K562 (cell line): ENCODE measurements at regions not wholly inside any gene's neighbourhood (a gene's known extent, or its start where the extent isn't known, plus 50 kb on each side); places are given as distances from the start of the nearest gene placed in this dataset.

Experiments
- CBFA2T3 ChIP-seq: fragments of 450-650 bp; IDR thresholded peaks from 2 replicates; pipeline ENCODE4 v1.6.1; 2017
- ERF ChIP-seq: fragments of 450-650 bp; formaldehyde crosslinking; IDR thresholded peaks from 2 replicates; pipeline ENCODE4 v1.4.0; 2020; ENCODE audit warnings: mild to moderate bottlenecking, mixed read lengths
- ETV6 ChIP-seq, 3 experiments: fragments of 150-350 bp in 1 of 3; sonication (generic) in 1 of 3; formaldehyde crosslinking in 1 of 3; IDR thresholded peaks; 2 replicates each; pipeline versions ENCODE4 v1.6.1 to v1.8.0; 2014 to 2022; ENCODE audit warnings: borderline replicate concordance in 2 of 3, low read depth in 2 of 3, antibody characterized with exemption in 1 of 3, low read length in 1 of 3, mild to moderate bottlenecking in 1 of 3, missing genetic modification reagents in 1 of 3
- KDM2B ChIP-seq: fragments of 250-450 bp; sonication (Bioruptor Pico); IDR thresholded peaks from 2 replicates; pipeline ENCODE4 v1.8.0; 2021; ENCODE audit warnings: mild to moderate bottlenecking, moderate library complexity
- NFATC3 ChIP-seq: fragments of 450-650 bp; IDR thresholded peaks from 2 replicates; pipeline ENCODE4 v1.6.1; 2017; ENCODE audit warnings: mild to moderate bottlenecking
- POLR2H ChIP-seq: IDR thresholded peaks from 2 replicates; pipeline ENCODE4 v1.6.1; 2016; ENCODE audit warnings: missing genetic modification characterization, low read depth, mild to moderate bottlenecking, control low read depth, missing compliant biosample characterization, moderate library complexity
- SRSF9 ChIP-seq: fragments of 200-400 bp; formaldehyde crosslinking; IDR thresholded peaks from 2 replicates; pipeline ENCODE4 v1.6.1; 2017; ENCODE audit warnings: low read depth, low read length, borderline replicate concordance
- TAL1 ChIP-seq: fragments of 450-650 bp; IDR thresholded peaks from 2 replicates; pipeline ENCODE4 v1.6.1; 2016; ENCODE audit warnings: mild to moderate bottlenecking
- TCF7 ChIP-seq: sonication (generic); IDR thresholded peaks from 2 replicates; pipeline ENCODE4 v1.6.1; 2016; ENCODE audit warnings: antibody characterized with exemption, borderline replicate concordance
- ZNF253 ChIP-seq: fragments of 250-450 bp; sonication (Bioruptor Pico); conservative IDR thresholded peaks from 2 replicates; pipeline ENCODE4 v1.6.1; 2021; ENCODE audit warnings: mild to moderate bottlenecking
- ZSCAN32 ChIP-seq: fragments of 450-650 bp; formaldehyde crosslinking; IDR thresholded peaks from 2 replicates; pipeline ENCODE4 v1.4.0; 2020; ENCODE audit warnings: mild to moderate bottlenecking, moderate library complexity
- TF ChIP-seq, protein P1 (sequence below), 2 experiments: fragments of 150-350 bp in 1 of 2; IDR thresholded peaks; 2 replicates each; pipeline ENCODE4 v1.6.1; 2012 to 2016; ENCODE audit warnings: low read depth in 2 of 2, low read length in 2 of 2, mild to moderate bottlenecking in 1 of 2, moderate library complexity in 1 of 2

- TF ChIP-seq ZSCAN32: no peak
- no peak for TF ChIP-seq ETV6 (IDR thresholded peaks at IDR 0.05; ENCODE audit: borderline replicate concordance in 1 of 2, low read depth in 2 of 2, low read length in 1 of 2)
- no peak for TF ChIP-seq ETV6 (CRISPR knock-in tag; IDR thresholded peaks at IDR 0.05; ENCODE audit: borderline replicate concordance)
- TF ChIP-seq, protein P1, sequence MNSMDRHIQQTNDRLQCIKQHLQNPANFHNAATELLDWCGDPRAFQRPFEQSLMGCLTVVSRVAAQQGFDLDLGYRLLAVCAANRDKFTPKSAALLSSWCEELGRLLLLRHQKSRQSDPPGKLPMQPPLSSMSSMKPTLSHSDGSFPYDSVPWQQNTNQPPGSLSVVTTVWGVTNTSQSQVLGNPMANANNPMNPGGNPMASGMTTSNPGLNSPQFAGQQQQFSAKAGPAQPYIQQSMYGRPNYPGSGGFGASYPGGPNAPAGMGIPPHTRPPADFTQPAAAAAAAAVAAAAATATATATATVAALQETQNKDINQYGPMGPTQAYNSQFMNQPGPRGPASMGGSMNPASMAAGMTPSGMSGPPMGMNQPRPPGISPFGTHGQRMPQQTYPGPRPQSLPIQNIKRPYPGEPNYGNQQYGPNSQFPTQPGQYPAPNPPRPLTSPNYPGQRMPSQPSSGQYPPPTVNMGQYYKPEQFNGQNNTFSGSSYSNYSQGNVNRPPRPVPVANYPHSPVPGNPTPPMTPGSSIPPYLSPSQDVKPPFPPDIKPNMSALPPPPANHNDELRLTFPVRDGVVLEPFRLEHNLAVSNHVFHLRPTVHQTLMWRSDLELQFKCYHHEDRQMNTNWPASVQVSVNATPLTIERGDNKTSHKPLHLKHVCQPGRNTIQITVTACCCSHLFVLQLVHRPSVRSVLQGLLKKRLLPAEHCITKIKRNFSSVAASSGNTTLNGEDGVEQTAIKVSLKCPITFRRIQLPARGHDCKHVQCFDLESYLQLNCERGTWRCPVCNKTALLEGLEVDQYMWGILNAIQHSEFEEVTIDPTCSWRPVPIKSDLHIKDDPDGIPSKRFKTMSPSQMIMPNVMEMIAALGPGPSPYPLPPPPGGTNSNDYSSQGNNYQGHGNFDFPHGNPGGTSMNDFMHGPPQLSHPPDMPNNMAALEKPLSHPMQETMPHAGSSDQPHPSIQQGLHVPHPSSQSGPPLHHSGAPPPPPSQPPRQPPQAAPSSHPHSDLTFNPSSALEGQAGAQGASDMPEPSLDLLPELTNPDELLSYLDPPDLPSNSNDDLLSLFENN (IDR thresholded peaks at IDR 0.05; ENCODE audit: low read depth in 2 of 2, low read length in 2 of 2): no peak
- no peak for TF ChIP-seq NFATC3
- TF ChIP-seq ZNF253 (CRISPR knock-in tag): no peak
- TF ChIP-seq SRSF9: no peak
- TF ChIP-seq TAL1: peak; percentile 23; the same call in 1 of the 2 replicates
- TF ChIP-seq TCF7: no peak
- peak; percentile 39; the same call in 1 of the 2 replicates for TF ChIP-seq CBFA2T3
- no peak for TF ChIP-seq POLR2H (tag)
- no peak for TF ChIP-seq KDM2B (CRISPR knock-in tag)
- TF ChIP-seq ERF: no peak
Measured at GRCh38 chr7:84658286-84658685, 463.7 kb upstream of the SEMA3A start (continued).
